ENCODE measurements at regions not wholly inside any gene's neighbourhood (a gene's known extent, or its start where the extent isn't known, plus 50 kb on each side); places are given as distances from the start of the nearest gene placed in this dataset.

GRCh38 chr3:20462226-20462625 is 276.2 kb upstream of the SGO1 start:
- no peak for TF ChIP-seq CTCF (IDR thresholded peaks at IDR 0.05)
- no peak for TF ChIP-seq POLR2AphosphoS5 (IDR thresholded peaks at IDR 0.05)
